ENCODE measurements at regions not wholly inside any gene's neighbourhood (a gene's known extent, or its start where the extent isn't known, plus 50 kb on each side); places are given as distances from the start of the nearest gene placed in this dataset.

GRCh38 chr12:111175396-111176094 lies 193.3 kb downstream of the PHETA1 start:
- no peak for TF ChIP-seq HDGF (IDR thresholded peaks at IDR 0.05; ENCODE audit: borderline replicate concordance)
- no peak for TF ChIP-seq FOXA1 (IDR thresholded peaks at IDR 0.05)
- TF ChIP-seq ELF4 (IDR thresholded peaks at IDR 0.05), result no peak
- TF ChIP-seq PKNOX1 (IDR thresholded peaks at IDR 0.05), result no peak
- TF ChIP-seq SUZ12 (IDR thresholded peaks at IDR 0.05), result no peak
- TF ChIP-seq NFRKB (IDR thresholded peaks at IDR 0.05), result no peak
- no peak for TF ChIP-seq FOXM1 (IDR thresholded peaks at IDR 0.05; ENCODE audit: borderline replicate concordance)
- no peak for TF ChIP-seq SP1 (IDR thresholded peaks at IDR 0.05)
- no peak for TF ChIP-seq BHLHE40 (IDR thresholded peaks at IDR 0.05; ENCODE audit: borderline replicate concordance)
- no peak for TF ChIP-seq ZNF384 (IDR thresholded peaks at IDR 0.05)
